GOT3 (cell line): ENCODE measurements at regions not wholly inside any gene's neighbourhood (a gene's known extent, or its start where the extent isn't known, plus 50 kb on each side); places are given as distances from the start of the nearest gene placed in this dataset.
"Not testable (repeated sequence)": the region's sequence is repeated elsewhere in the genome, so short reads cannot be mapped to it uniquely, and the experiment has no call there.

Experiments
- DNase-seq: peaks from one replicate; lab custom pipeline; 2025; ENCODE audit warnings: mixed read lengths; lab: John Stamatoyannopoulos, UW

GRCh38 chr5:174982485-174982884 lies 258.1 kb downstream of the MSX2 start:
- no peak for DNase-seq

GRCh38 chr5:174981416-174981815 lies 257.0 kb downstream of the MSX2 start:
- no peak for DNase-seq

GRCh38 chr5:174980952-174981351 lies 256.6 kb downstream of the MSX2 start:
- DNase-seq = no peak

DNA sequence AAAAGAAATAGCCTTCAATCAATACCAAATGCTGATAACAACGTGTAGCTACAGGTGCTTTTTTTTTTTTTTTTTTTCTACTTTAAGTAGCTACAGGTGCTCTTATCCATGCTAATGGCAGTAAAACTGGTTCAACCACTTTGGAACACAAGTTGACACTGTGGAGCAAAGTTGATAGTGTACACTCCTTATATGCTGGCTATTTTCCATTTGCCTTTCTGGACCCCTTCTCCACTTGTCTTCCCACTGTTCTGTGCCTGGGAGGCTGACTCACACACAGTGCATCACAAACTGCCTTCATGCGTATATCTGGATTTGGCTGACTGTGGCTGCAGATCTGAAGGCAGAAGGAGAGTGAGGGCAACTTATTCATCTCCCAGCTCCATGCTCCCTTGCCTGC lies 247.9 kb downstream of the MSX2 start:
- DNase-seq = no peak

DNA sequence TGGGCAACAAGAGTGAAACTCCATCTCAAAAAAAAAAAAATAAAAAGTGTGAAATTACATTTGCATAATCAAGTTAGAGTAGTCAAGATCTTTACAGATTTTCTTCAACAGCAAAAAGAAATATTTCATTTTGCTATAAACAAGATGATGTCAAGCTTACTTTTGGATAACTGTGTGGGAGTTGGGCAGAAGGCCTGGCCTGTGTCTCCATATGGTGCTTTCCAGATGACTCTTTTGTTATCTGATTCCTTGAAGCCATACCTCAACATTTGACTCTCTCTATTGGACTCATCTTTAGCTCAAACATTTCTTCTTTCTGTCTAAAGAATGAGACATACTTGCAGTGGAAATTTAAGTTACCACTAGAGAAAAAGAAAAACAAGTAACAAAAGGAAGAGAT lies 246.8 kb downstream of the MSX2 start:
- no peak for DNase-seq

GRCh38 chr5:174970502-174970901 lies 246.1 kb downstream of the MSX2 start:
- no peak for DNase-seq

DNA sequence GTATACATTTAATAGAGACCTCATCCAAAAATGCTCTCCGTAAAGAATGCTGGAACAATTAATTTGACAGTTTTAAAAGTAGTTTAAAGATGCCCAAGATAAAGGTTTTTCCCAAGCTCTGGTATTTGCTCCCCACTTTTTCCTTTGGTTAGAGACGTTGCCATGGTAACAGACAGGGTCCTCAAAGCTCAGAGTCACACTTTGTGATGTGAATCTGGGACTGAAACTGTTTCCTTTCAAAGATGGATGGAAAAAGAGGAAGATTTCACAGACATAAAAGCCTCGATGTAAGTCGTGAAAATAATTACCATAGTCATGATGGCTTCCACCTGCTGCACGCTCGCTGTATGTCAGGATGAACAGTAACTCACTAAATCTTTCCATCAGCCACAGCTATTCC lies 229.5 kb downstream of the MSX2 start:
- no peak for DNase-seq

GRCh38 chr5:174951151-174951780 lies 226.9 kb downstream of the MSX2 start:
- DNase-seq = peak; percentile 47

DNA sequence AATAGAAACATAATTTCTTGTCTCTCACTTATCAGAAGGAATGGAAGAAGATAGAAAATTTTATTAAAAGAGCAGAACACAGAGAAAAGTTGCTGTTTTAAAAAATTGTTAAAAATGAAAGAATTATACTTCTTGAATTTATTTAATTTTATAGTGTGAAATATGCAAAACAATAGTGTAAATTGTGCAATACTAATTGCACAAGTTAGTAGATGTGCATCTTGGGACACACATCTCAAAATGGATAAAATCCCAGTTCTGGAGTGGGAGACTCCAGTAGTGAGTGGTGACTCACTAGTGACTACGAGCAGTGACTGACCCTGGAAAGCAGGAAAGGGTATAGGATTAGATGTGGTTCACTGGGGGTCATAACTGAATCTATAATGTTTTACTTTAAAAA lies 223.2 kb downstream of the MSX2 start:
- DNase-seq = no peak

- no peak for DNase-seq
Measured at GRCh38 chr5:174945853-174946252, 221.5 kb downstream of the MSX2 start.

- no peak for DNase-seq
Measured at GRCh38 chr5:174943785-174944184, 219.4 kb downstream of the MSX2 start.

- not testable (repeated sequence) for DNase-seq
Measured at GRCh38 chr5:174943002-174943401, 218.6 kb downstream of the MSX2 start.

DNA sequence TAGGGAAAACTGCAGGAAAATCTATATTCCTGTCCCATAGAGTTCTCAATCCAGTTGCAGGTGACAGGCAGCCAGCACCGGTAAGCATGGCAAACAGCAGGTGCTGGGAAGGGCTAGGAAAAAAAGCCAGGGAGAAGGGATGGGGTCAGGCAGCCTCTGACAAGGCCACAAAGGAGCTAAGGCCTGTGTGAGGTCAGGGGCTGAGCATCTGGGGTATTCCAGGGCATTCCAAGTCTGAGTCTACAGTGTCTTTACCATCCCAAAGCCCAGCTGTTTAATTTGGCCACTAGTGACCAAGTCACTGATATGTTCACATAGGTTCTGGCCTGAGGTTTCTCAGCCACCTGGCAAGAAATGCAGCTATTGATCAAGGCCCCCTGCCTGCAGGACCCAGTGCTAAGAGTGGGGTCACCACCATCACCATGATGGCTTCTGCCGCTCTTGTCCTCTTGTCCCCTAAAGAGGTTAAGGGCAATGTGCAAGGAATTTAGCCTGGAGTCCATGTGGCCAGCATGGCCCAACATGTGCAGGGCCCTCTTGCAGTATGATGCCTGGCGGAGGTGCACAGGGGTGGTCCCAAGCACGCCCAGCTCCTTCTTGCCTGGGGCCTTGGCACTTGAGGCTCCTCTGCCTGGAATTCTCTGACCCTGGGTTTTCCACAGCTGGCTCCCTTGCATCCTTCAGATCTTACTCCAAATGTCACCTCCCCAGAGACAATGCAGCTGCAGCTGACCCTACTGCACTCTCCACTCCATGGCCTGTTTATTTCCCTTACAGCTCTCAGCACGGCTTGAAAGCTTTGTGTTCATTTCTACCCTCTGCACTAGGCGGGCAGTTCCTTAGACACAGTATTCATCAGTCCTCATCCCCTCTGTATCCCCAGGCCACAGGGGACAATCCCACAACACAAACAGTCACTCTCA lies 213.1 kb downstream of the MSX2 start:
- DNase-seq = no peak

- DNase-seq = peak; percentile 31
Measured at GRCh38 chr5:174935854-174936474, 211.6 kb downstream of the MSX2 start.

- not testable (repeated sequence) for DNase-seq
Measured at GRCh38 chr5:174931033-174931432, 206.7 kb downstream of the MSX2 start.

GRCh38 chr5:174925586-174925985 lies 201.2 kb downstream of the MSX2 start:
- no peak for DNase-seq

GRCh38 chr5:174922955-174923354 lies 198.6 kb downstream of the MSX2 start:
- no peak for DNase-seq

DNA sequence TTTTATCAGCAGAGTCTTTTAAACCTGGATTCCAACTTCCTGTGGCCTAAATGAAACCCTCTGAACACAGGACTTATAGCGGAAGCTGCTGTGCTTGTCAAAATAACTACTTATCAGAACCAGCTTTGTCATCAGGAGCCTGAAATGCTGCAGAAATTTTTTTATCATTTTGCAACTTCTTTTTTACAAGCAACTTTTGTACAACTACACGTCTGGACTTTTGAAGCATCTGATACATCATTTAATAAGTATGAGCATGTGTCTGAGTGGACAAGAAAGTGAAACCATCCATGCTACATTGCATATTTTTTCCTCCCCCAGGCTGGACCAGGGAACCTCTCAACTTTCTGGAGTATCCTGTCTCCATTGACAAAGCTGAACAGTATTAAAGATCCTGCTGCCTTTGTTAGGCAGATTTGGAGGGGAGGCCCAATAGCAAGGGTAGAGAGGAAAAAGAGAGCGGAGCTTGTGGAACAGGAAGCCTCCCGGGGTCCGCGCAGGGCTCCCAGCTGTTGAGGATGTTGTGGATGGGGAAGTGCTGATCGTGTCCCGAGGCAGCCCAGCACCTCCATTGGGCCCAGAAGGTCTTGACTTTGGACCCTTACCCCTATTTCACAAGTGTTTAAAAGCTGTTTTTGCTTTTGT lies 196.6 kb downstream of the MSX2 start:
- no peak for DNase-seq

DNA sequence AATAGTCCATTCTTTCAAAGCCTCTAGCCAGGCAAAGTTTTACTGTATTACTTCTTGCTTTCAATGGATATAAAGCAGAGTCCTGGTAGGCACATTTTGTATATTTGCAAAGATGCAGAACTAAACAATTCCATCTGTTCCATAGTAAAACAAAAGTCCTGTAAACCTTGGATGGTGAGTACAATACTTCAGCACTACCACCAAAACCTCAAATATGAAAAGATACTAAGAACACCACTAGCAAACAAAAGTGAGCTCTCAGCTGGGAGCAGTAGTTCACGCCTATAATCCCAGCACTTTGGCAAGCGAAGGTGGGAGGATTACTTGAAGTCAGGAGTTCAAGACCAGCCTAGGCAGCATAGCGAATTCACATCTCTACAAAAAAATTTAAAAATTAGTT lies 195.0 kb downstream of the MSX2 start:
- DNase-seq = no peak

GRCh38 chr5:174918655-174919054 lies 194.3 kb downstream of the MSX2 start:
- DNase-seq = no peak

GRCh38 chr5:174917976-174918554 lies 193.7 kb downstream of the MSX2 start:
- no peak for DNase-seq

- DNase-seq = not testable (repeated sequence)
Measured at GRCh38 chr5:174917435-174917834, 193.1 kb downstream of the MSX2 start.
